Nucleus accumbens (tissue), 56 donors: ENCODE measurements at regions not wholly inside any gene's neighbourhood (a gene's known extent, or its start where the extent isn't known, plus 50 kb on each side); places are given as distances from the start of the nearest gene placed in this dataset.
"Not testable (repeated sequence)": the region's sequence is repeated elsewhere in the genome, so short reads cannot be mapped to it uniquely, and the experiment has no call there.

Source experiments
- DNase-seq, 56 donors: peaks; one replicate each; lab custom pipeline; 2025; lab: John Stamatoyannopoulos, UW

DNA sequence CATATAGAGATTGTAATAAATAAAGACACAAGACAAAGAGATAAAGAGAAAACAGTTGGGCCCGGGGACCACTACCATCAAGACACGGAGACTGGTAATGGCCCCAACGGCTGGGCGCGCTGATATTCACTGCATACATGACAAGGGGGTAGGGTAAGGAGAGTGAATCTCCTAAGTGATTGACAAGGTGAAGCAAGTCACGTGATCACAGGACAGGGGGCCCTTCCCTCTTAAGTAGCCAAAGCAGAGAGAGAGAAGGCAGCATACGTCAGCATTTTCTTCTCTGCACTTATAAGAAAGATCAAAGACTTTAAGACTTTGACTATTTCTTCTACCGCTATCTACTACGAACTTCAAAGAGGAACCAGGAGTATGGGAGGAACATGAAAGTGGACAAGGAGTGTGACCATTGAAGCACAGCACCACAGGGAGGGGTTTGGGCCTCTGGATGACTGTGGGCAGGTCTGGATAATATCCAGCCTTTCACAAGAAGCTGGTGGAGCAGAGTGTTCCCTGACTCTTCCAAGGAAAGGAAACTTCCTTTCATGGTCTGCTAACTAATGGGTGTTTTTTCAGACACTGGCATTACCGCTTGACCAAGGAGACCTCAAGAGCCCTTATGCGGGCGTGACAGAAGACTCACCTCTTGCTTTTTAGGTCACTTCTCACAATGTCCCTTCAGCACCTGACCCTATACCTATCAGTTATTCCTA is 75.6 kb downstream of the MRPL39 start:
- DNase-seq = not testable (repeated sequence)

- no peak for DNase-seq
These were observed 78.8 kb downstream of the MRPL39 start for GRCh38 chr21:25528515-25528914.

GRCh38 chr21:25518491-25518911 is 88.8 kb downstream of the MRPL39 start:
- no peak for DNase-seq

DNA sequence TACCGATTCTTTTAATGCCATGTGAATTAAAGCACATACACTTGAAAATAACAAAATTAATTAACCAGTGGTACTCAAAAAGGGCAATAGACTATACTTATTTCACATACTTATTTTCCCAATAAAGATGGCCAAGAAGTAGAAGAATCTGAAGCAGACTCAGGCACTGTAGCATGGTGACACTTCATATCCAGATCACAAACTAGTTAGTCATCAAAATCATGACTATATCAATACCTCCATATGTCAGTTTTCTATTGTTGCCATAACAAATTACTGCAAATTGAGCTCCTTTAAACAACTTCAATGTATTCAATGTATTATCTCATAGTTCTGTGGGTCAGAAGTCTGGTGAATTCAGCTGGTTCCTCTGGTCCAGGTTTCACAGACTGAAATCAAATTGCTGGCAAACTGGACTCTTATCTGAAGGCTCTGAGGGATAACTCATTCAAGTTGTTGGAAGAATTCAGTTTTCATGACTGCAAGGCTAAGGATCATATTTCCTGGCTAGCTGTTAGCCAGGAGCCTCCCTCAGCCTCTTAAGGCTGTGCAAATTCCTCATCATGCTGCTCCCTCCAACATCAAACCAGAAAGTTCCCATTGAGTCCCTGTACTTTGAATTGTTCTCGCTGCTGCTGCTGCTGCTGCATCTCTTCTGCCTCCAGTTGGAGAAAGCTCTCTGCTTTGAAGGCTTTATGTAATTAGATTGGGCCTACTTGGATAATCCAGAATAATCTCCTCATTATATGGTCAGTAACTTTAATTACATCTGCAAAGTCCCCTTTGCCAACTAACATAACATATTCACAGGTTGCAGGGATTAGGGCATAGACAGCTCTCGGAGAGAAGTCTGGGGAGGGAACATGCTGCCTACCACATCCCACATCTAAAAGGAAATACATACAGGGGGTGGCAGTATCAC is 91.5 kb downstream of the MRPL39 start:
- DNase-seq = no peak

DNA sequence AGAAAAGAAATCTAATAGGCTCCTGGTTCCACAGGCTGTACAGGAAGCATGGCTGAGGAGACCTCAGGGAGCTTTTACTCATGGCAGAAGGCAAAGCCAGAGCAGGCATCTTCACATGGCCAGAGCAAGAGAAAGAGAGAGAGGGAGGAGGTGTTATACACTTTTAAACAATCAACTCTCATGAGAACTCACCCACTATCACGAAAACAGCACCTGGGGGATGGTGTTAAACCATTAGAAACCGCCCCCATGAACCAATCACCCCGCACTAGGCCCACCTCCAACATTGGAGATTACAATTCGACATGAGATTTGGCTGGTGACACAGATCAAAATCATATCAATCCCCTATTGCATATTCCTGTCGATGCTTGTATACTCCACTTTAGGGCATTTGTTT is 93.5 kb downstream of the MRPL39 start:
- DNase-seq = no peak

- DNase-seq = no peak
These were observed 94.9 kb downstream of the MRPL39 start for GRCh38 chr21:25512095-25513081.

DNA sequence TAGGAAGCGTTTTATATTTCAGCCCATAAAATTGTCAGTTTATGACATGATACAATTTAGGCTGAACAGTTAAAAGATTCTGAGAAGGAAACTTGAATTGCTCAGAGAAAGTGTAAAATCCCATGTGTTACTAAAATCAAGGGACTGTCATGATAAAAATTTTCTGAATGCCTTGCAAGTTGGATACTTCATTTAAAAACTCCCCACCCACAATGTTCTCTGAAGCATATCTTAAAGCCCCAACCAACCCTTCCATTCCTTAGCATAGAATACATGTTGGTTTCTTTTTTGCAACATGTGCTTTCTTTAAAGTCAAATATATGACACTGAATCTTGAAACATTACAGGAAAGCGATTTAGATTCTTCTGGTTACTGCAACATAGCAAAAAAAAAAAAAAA is 97.4 kb downstream of the MRPL39 start:
- no peak for DNase-seq

GRCh38 chr21:25508364-25508763 is 98.9 kb downstream of the MRPL39 start:
- DNase-seq = no peak

- no peak for DNase-seq
These were observed 99.8 kb downstream of the MRPL39 start for GRCh38 chr21:25507522-25507921.

- DNase-seq = no peak
These were observed 100.4 kb downstream of the MRPL39 start for GRCh38 chr21:25506887-25507286.

GRCh38 chr21:25506261-25506660 is 101.0 kb downstream of the MRPL39 start:
- DNase-seq = no peak

DNA sequence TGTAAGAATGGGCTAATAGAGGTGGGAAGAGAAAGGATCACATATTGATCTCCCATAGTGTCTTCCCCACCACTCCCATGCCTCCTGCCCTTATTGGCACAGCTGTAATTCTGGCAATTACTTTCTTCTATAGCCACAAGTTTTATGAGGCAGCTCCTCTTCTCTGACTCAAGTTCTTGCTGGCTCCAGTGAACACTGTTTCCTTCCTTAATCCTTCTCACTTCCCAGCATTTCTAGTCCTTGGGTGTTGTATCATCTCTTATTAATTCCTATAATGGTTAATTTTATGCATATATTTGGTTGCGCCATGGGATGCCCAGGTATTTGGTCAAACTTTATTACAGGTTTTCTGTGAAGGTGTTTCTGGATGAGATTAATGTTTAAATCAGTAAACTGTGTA is 103.3 kb downstream of the MRPL39 start:
- DNase-seq = no peak

DNA sequence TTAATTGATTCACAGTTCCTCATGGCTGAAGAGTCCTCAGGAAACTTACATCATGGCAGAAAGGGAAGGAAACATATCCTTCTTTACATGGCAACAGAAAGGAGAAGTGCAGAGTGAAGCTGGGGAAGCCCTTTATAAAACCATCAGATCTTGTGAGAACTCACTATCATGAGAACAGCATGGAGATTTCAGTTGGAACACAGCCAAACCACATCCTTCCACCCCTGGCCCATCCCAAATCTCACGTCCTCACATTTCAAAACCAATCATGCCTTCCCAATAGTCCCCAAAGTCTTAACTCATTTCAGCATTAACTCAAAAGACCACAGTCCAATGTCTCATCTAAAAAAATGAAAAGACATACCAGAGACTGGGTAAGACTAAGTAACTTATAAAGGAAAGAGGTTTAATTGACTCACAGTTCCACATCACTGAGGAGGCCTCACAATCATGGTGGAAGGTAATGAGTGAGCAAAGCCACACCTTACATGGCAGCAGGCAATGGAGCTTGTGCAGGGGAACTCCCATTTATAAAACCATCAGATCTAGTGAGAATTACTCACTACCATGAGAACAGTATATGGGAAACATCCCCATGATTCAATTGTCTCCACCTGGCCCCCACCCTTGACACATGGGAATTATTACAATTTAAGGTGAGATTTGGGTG is 105.2 kb downstream of the MRPL39 start:
- DNase-seq = no peak

GRCh38 chr21:25501462-25501861 is 105.8 kb downstream of the MRPL39 start:
- no peak for DNase-seq

GRCh38 chr21:25500598-25500997 is 106.7 kb downstream of the MRPL39 start:
- no peak for DNase-seq

GRCh38 chr21:25496825-25497482 is 110.3 kb downstream of the MRPL39 start:
- no peak for DNase-seq

- no peak for DNase-seq
These were observed 112.5 kb downstream of the MRPL39 start for GRCh38 chr21:25494804-25495203.

GRCh38 chr21:25493722-25494121 is 113.6 kb downstream of the MRPL39 start:
- DNase-seq = no peak

GRCh38 chr21:25491267-25491666 is 116.0 kb downstream of the MRPL39 start:
- DNase-seq = no peak
